ENCODE measurements at regions not wholly inside any gene's neighbourhood (a gene's known extent, or its start where the extent isn't known, plus 50 kb on each side); places are given as distances from the start of the nearest gene placed in this dataset.
A peak's percentile ranks its signal among the peaks of the same experiment; 100 is the strongest.
"Not testable (repeated sequence)": the region's sequence is repeated elsewhere in the genome, so short reads cannot be mapped to it uniquely, and the experiment has no call there.

DNA sequence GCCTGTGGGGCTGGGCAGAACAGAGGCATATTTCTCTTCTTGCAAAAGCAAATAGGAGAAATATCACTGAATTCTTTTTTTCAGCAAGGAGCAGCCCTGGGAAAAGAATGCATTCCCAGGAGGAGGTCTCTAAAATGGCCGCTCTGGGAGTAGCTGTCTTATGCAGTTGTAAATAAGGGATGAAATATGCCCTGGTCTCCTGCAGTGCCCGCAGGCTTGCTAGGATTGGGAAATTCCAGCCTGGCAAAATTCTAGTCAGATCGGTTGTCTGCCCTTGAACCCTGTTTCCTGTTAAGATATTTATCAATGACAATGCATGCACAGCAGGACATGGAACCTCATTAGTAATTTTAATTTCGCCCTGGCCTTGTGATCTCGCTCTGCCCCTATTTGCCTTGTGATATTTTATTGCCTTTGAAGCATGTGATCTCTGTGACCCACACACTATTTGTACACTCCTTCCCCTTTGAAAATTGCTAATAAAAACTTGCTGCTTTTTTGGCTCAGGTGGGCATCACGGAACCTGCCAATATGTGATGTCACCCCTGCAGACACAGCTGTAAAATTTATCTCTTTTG is 1993.2 kb downstream of the PCDH9 start:
- no peak for DNase-seq (ENCODE audit: extremely low spot score)
- ChIA-PET CTCF (no interaction called here), POLR2A (no interaction called here)
- no peak for TF ChIP-seq FOXK2 (IDR thresholded peaks at IDR 0.05)
- TF ChIP-seq, protein P1, sequence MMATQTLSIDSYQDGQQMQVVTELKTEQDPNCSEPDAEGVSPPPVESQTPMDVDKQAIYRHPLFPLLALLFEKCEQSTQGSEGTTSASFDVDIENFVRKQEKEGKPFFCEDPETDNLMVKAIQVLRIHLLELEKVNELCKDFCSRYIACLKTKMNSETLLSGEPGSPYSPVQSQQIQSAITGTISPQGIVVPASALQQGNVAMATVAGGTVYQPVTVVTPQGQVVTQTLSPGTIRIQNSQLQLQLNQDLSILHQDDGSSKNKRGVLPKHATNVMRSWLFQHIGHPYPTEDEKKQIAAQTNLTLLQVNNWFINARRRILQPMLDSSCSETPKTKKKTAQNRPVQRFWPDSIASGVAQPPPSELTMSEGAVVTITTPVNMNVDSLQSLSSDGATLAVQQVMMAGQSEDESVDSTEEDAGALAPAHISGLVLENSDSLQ (IDR thresholded peaks at IDR 0.05) = peak; percentile 90

- CTCF ChIA-PET = no interaction called here
- no peak for DNase-seq (ENCODE audit: extremely low spot score)
- TF ChIP-seq ELF4 (IDR thresholded peaks at IDR 0.05) (no peak), ZNF384 (IDR thresholded peaks at IDR 0.05) (no peak), CTBP1 (IDR thresholded peaks at IDR 0.05; ENCODE audit: borderline replicate concordance) (no peak), FOXM1 (IDR thresholded peaks at IDR 0.05; ENCODE audit: borderline replicate concordance) (no peak), BHLHE40 (IDR thresholded peaks at IDR 0.05; ENCODE audit: borderline replicate concordance) (no peak)
- TF ChIP-seq, protein P1 (IDR thresholded peaks at IDR 0.05) = no peak
- POLR2A ChIA-PET = no interaction called here
These were observed 2012.6 kb downstream of the PCDH9 start for GRCh38 chr13:65217471-65217995.

GRCh38 chr13:65202845-65203244 is 2027.3 kb downstream of the PCDH9 start:
- CTCF ChIA-PET; POLR2A ChIA-PET; DNase-seq (ENCODE audit: extremely low spot score): not testable (repeated sequence)

- POLR2A ChIA-PET = no interaction called here
- TF ChIP-seq, protein P1 (IDR thresholded peaks at IDR 0.05) = no peak
- no peak for TF ChIP-seq SUZ12 (IDR thresholded peaks at IDR 0.05)
- no peak for TF ChIP-seq BHLHE40 (IDR thresholded peaks at IDR 0.05; ENCODE audit: borderline replicate concordance)
- no peak for TF ChIP-seq ARNT (IDR thresholded peaks at IDR 0.05)
- TF ChIP-seq FOXK2 (IDR thresholded peaks at IDR 0.05) = no peak
- no peak for TF ChIP-seq FOXM1 (IDR thresholded peaks at IDR 0.05; ENCODE audit: borderline replicate concordance)
- no peak for TF ChIP-seq SP1 (IDR thresholded peaks at IDR 0.05)
- TF ChIP-seq FOXA1 (IDR thresholded peaks at IDR 0.05) = no peak
- TF ChIP-seq ELF4 (IDR thresholded peaks at IDR 0.05) = no peak
- TF ChIP-seq TARDBP (IDR thresholded peaks at IDR 0.05) = no peak
- no peak for TF ChIP-seq ZNF384 (IDR thresholded peaks at IDR 0.05)
- no peak for TF ChIP-seq HDGF (IDR thresholded peaks at IDR 0.05; ENCODE audit: borderline replicate concordance)
- CTCF ChIA-PET = interaction anchor here (0.6 to 0.8 kb wide), 2 partner anchors 11 to 634 kb away, joined by 3 read pairs; no protein-coding TSS in a partner anchor
- DNase-seq (ENCODE audit: extremely low spot score) = no peak
These were observed 2041.4 kb downstream of the PCDH9 start for GRCh38 chr13:65188721-65189120.

DNA sequence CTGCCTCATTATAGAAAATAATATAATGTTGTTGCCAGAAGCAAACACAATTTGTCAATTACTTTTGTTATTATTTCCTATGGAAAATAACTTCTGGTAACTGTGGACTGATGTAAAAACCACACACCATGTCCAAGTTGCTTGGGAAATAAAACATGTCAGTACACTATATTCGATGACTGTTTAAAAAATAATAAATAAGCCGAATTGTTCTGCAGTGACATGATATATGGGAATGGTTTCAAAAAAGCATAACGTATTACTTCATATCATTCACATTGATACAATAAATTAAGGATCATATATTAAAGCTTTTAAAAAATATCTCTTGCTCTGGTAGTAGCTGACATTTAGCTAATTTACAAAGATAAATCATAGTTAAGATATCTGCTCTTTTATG is 2062.1 kb downstream of the PCDH9 start:
- CTCF ChIA-PET = no interaction called here
- DNase-seq (ENCODE audit: extremely low spot score) = no peak
- POLR2A ChIA-PET = no interaction called here
- 0 out of 2 replicates have a peak, but pooled peaks have one; percentile 16 for TF ChIP-seq LEF1 (IDR thresholded peaks at IDR 0.05; ENCODE audit: borderline replicate concordance)
- TF ChIP-seq, protein P1 (IDR thresholded peaks at IDR 0.05) = peak; percentile 82
- TF ChIP-seq ELF4 (IDR thresholded peaks at IDR 0.05) = no peak

DNA sequence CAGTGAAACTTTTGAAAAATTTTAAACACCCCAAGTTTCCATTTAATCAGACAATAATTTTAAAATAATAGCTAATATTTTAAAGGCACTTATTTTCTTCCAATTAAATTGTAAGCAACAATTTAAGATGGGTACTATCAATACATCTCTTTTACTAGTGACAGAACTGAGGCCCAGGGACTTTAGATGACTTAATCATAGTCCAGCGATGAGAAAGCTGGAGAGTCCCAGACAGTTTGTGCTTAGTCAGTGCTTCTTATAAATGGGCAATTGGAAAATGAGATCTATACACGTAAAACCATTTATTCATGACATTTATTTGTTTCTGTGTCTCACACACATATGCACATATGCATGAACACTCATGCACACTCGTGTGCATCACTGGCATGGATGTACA is 2063.5 kb downstream of the PCDH9 start:
- DNase-seq (ENCODE audit: extremely low spot score) = no peak
- TF ChIP-seq SP1 (IDR thresholded peaks at IDR 0.05) (no peak), SUZ12 (IDR thresholded peaks at IDR 0.05) (no peak), FOXM1 (IDR thresholded peaks at IDR 0.05; ENCODE audit: borderline replicate concordance) (no peak), L3MBTL2 (conservative IDR thresholded peaks at IDR 0.05) (no peak), TARDBP (IDR thresholded peaks at IDR 0.05) (no peak), FOXA1 (IDR thresholded peaks at IDR 0.05) (no peak), LEF1 (IDR thresholded peaks at IDR 0.05; ENCODE audit: borderline replicate concordance) (no peak), ZNF384 (IDR thresholded peaks at IDR 0.05) (no peak), ELF4 (IDR thresholded peaks at IDR 0.05) (no peak), HDGF (IDR thresholded peaks at IDR 0.05; ENCODE audit: borderline replicate concordance) (no peak), ARNT (IDR thresholded peaks at IDR 0.05) (no peak), CTBP1 (IDR thresholded peaks at IDR 0.05; ENCODE audit: borderline replicate concordance) (no peak), FOXK2 (IDR thresholded peaks at IDR 0.05) (no peak), NFRKB (IDR thresholded peaks at IDR 0.05) (no peak), BHLHE40 (IDR thresholded peaks at IDR 0.05; ENCODE audit: borderline replicate concordance) (no peak)
- TF ChIP-seq, protein P1 (IDR thresholded peaks at IDR 0.05) = no peak
- POLR2A ChIA-PET = no interaction called here
- CTCF ChIA-PET = no interaction called here

Measured in HEK293T (cell line).